OCI-M1 (cell line): ENCODE measurements at regions not wholly inside any gene's neighbourhood (a gene's known extent, or its start where the extent isn't known, plus 50 kb on each side); places are given as distances from the start of the nearest gene placed in this dataset.
"Not testable (repeated sequence)": the region's sequence is repeated elsewhere in the genome, so short reads cannot be mapped to it uniquely, and the experiment has no call there.

Source experiments
- DNase-seq: peaks from one replicate; lab custom pipeline; 2025; lab: John Stamatoyannopoulos, UW

- no peak for DNase-seq
Measured at GRCh38 chr5:130324953-130325671, 420.8 kb downstream of the CHSY3 start.

GRCh38 chr5:130323804-130324454 lies 419.7 kb downstream of the CHSY3 start:
- peak; percentile 61 for DNase-seq

DNA sequence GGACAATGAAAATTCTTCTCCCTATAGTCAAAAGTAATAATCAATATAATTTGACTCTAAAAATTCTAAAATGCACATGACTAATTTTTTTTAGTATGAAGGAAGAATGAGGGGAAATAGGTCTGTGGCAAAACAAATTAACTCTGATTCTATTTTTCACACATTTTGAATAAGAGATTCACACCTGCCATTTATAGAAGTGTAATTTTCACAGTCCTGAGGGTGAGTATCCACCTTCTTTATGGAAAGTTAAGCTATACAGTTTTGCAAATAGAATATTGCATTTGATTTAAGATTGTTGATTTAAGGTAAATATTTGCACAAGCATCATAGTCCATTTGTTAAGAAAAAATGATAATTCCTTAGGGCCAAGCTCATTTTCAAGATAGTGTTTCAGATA lies 417.7 kb downstream of the CHSY3 start:
- no peak for DNase-seq

DNA sequence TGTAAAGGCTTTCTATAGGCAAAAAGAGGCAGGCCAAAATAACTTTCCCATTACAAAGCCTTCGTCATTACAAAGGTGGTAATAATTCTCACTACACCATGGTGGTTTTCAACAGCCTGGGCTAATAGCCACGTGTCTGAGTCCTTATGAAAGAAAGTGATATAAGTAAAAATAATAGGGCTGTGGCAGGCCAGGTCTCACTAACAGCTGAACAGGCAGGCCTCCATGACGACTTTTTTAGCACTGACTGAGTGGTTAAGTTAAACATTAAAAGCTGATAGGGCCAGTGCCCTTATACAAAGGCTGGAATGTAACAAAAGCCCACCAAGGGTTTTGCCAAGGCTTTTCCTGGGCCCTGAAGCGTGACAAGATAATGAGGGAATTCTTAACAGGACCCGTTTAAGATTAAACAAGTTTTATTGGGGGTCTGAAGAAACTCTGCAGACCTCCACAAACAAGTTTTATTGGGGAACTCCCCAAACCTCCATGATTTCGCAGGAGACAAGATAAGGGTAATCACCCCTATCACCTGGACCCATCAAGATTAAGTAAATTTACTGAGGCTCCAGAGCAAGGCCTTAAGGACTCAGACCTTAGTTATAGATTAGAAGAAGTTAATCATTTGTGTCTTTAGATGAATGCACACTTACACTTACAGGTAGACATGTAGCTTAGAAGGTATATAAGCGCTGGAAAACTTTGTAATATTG lies 412.9 kb downstream of the CHSY3 start:
- DNase-seq = no peak

DNA sequence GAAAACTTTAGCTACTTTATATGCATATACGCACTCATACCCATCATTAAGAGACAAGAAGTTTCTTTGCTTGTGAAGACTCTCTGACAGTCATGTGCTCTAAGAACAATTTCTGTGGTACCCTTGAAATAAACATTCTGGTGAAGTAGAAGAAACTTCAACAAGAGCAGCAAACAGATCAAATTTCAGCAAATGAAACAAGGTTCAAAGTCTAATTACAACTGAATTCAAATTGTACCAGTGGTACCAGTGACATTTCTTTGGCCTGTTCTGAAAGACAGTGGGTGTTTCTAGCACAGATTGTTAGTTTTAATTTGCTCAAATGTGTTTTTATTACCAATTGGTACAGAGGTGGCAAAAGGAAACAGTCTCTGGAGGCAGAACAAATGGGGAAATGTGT lies 391.0 kb downstream of the CHSY3 start:
- no peak for DNase-seq

DNA sequence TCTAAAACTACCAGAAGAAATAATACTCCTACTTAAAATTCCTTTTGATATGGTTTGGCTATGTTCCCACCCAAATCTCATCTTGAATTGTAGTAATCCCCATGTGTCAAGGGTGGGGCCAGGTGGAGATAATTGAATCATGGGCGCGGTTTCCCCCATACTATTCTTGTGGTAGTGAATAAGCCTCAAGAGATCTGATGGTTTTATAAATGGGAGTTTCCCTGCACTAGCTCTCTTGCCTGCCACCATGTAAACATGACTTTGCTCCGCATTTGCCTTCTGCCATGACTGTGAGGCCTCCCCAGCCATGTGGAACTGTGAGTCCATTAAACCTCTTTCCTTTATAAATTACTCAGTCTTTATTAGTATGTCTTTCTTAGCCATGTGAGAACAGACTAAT lies 390.5 kb downstream of the CHSY3 start:
- DNase-seq = not testable (repeated sequence)

GRCh38 chr5:130290219-130290618 lies 386.0 kb downstream of the CHSY3 start:
- no peak for DNase-seq

DNA sequence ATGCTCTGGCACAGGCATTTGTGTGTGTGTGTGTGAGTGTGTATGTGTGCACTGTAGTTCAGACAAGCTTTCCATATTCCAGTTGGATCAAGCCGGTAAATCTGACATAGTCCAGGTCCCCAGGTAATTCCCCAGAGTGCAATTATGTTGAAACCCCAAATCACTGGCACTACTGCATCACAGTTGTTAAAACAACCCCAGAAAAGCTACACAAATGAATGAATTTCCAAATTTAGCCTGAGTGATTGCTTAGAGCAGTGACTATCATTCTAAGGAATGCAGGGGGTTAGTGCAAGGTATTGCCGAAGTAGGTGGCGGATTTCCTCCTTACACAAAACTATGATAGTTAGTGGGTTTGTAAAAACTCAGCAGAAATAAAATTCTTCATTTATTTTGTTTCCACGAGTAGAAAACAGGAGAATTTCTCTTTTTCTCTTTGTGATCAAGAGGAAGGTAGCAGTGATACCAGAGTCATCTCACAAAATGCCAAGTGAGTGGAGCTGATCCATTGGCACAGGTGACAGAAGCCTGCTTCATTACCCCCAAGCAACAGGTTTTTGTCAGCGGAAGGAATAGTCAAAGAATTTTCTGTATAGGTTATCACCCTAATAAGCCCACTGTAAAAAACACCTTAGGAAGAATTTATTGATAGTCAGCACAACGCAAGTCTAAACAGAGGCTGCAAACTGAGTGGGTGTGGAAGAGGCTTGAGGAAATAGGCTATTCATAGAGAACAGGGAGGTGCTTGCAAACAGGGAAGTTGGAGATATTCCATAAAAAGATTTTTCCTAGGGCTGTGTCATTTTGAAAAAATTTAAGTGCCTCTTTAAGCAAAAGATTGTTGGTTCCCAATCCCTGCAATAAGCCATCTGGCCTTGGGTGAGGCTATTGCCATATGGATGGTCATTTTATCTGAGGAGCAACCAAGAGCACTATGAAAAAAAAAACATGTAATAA lies 385.1 kb downstream of the CHSY3 start:
- no peak for DNase-seq

DNA sequence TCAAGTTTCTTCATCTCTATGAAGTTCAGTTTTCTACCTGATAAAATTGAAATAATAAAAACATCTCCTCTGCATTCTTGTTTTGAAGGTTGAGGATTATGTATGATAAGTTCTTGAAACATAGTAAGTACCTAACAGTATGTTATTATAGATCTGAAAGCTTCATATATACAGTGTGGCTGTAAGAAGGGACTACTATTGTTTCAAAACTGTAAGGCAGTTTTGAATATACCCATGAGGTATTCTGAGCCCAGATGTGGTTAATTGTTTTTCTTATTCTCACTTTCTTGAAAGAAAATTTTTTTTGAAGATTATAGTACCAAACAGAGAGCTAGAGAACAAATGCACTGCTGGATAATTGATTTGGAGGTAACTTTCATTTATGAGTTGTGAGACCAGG lies 383.2 kb downstream of the CHSY3 start:
- DNase-seq = no peak

GRCh38 chr5:130286971-130287370 lies 382.7 kb downstream of the CHSY3 start:
- DNase-seq = no peak

- DNase-seq = no peak
Measured at GRCh38 chr5:130282049-130282448, 377.8 kb downstream of the CHSY3 start.

GRCh38 chr5:130280528-130281217 lies 376.4 kb downstream of the CHSY3 start:
- DNase-seq = no peak

DNA sequence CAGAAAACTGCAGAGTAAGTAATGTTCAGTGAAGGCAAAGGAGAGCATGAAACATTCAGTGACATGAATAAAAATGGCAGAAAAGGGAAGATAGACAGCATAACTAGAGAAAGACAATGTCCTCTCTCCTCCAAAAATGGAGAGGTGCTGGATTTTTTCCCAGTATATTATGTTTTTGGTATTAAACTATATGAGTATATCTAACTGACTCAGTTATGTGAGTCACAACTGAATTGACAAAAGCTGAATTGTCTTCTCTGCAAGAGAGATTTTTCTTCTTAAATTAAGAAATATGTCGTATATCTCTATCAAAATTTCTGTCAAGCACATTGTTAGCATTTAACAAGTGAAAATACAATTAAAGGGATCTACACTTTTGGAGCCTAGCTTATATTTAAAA lies 375.1 kb downstream of the CHSY3 start:
- no peak for DNase-seq

DNA sequence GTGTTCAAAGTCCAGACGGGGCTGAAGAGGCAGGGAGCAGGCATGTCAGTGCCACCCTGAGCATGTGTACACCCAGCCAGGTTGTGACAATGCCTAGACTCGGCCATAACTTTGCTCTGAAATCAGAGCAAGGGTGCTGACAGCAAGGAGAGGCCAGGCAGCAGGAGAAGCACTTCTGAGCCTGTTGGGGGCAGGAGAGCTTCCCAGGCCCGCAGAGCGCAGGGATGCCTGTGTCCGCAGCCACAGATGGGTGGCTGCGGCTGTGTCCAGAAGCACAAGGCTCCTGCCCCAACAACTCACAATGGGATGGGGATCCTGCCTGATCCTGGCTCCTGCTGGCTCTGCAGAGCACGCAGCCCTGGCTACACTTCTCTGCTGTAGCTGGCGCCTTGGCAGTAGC lies 373.9 kb downstream of the CHSY3 start:
- DNase-seq = no peak

- DNase-seq = no peak
Measured at GRCh38 chr5:130277522-130277921, 373.3 kb downstream of the CHSY3 start.

DNA sequence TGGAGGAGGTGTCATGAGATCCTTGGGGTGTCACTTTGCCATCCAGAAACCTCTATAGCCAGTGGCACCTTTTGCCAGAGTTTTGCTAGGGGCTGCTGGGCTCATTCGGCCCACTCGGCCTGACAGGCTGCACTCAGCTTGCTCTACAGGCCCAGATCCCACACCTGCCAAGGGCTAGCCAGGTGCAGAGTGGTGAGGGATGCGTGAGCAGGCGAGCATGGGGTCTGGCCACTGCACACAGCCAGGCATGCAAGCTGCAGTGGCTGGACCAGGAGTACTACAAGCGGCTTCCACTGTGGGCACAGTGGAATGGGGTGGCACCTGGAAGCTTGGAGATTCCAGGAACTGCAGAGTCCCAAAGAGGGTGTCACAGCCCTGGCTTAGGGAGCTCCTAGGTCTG lies 372.7 kb downstream of the CHSY3 start:
- no peak for DNase-seq

DNA sequence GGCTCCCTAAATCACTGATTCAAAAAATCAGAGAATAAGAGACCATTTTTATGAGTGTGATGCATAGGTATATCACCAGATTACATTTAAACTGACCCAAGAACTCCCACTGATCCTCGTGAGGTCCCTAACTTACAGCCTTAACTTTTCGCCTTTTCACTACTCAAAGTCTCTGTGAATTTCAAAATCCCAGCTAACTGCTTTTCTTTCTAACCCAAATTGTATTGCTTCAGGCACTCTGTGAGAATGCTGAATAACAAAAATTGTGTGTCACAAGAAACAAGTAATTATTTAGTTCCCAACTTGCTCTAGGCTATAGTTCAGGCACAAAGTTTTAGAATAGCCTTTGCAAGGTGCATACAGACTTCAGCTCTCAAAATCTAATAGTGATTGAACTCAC lies 368.6 kb downstream of the CHSY3 start:
- DNase-seq = no peak

- DNase-seq = no peak
Measured at GRCh38 chr5:130270786-130271185, 366.5 kb downstream of the CHSY3 start.

GRCh38 chr5:130268489-130268888 lies 364.2 kb downstream of the CHSY3 start:
- DNase-seq = no peak

DNA sequence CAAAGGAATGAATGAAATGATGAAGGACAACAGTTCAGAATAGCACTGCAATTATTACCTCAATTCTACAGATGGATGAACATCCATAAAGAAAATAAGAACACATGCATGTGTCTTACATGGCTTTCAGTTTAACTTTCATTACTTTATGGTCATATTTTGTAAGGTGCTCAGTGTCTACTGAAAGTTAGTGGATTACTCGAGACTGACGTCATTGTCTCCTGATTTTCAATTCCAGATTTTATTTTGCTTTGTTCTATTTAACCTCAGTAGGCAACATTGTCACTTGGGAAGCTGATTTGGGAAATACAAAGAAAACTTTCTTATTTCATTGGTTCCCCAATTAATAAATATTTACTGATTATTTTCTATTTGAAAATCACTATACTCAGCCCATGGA lies 363.7 kb downstream of the CHSY3 start:
- DNase-seq = no peak

- DNase-seq = no peak
Measured at GRCh38 chr5:130260481-130260880, 356.2 kb downstream of the CHSY3 start.

- DNase-seq = no peak
Measured at GRCh38 chr5:130251931-130252330, 347.7 kb downstream of the CHSY3 start.
